PFSK-1 (cell line): ENCODE measurements at regions not wholly inside any gene's neighbourhood (a gene's known extent, or its start where the extent isn't known, plus 50 kb on each side); places are given as distances from the start of the nearest gene placed in this dataset.

Experiments
- FOXP2 ChIP-seq: optimal IDR thresholded peaks from 2 replicates; pipeline ENCODE3; 2011; ENCODE audit warnings: borderline replicate concordance, control low read depth, inconsistent platforms; ENCODE audit not compliant: insufficient read depth; ENCODE audit errors: extremely low read length, extremely low read depth
- POLR2AphosphoS5 ChIP-seq: IDR thresholded peaks from 2 replicates; pipeline ENCODE4 v1.6.1; 2012; ENCODE audit warnings: low read depth, mild to moderate bottlenecking, control low read depth, low read length, moderate library complexity
- SIN3A ChIP-seq: IDR thresholded peaks from 2 replicates; pipeline ENCODE4 v1.6.1; 2012; ENCODE audit warnings: mild to moderate bottlenecking, low read length, moderate library complexity, borderline replicate concordance; ENCODE audit not compliant: insufficient read depth
- TAF1 ChIP-seq: IDR thresholded peaks from 2 replicates; pipeline ENCODE4 v1.6.1; 2012; ENCODE audit warnings: low read length, control low read depth, borderline replicate concordance; ENCODE audit not compliant: insufficient read depth
- TF ChIP-seq, protein P1 (sequence below), 2 experiments: IDR thresholded peaks; 2 replicates each; pipeline versions ENCODE4 v1.6.1 to v1.8.0; 2011 to 2012; ENCODE audit warnings: low read depth in 2 of 2, low read length in 2 of 2, control low read depth in 1 of 2, inconsistent platforms in 1 of 2, mild to moderate bottlenecking in 1 of 2, moderate library complexity in 1 of 2; ENCODE audit not compliant: insufficient read depth in 1 of 2

DNA sequence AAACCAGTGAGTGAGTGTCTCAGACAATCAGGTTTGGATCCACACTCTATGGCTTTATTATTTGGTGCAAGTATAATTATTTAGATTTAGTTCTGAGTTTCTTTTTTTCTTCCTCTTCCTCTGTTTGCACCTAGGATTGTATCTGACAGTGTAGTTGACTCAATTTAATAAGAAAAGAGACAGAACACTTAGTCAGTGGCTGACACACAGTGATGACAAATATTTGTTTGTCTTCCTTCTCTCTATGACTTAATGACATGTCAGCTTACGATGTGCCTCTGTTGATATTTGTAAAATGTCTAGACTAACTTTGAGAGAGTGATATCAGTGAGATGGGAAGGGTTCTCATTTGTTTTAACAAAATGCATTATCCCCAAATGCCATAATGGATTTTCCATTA lies 129.5 kb upstream of the SLC10A2 start:
- TF ChIP-seq POLR2AphosphoS5: no peak

DNA sequence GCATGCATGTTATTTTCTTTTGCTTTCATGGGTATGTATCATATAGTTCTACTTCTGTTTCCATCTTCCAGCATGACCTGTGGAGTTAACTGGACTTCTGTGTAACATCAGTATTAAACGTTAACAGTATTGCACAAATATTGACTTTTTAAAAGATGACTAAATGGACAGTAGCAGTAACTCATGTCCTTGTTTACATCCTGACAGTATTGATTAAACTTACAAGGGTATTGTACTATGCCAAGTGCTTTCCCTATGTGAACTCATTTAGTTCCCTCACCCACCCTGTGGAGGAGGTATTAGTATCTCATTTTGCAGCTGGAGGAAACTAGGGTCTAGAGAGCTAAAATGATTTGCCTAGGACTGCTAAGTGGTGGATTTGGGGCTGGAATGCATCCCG lies 128.7 kb upstream of the SLC10A2 start:
- TF ChIP-seq SIN3A (no peak), FOXP2 (no peak)

DNA sequence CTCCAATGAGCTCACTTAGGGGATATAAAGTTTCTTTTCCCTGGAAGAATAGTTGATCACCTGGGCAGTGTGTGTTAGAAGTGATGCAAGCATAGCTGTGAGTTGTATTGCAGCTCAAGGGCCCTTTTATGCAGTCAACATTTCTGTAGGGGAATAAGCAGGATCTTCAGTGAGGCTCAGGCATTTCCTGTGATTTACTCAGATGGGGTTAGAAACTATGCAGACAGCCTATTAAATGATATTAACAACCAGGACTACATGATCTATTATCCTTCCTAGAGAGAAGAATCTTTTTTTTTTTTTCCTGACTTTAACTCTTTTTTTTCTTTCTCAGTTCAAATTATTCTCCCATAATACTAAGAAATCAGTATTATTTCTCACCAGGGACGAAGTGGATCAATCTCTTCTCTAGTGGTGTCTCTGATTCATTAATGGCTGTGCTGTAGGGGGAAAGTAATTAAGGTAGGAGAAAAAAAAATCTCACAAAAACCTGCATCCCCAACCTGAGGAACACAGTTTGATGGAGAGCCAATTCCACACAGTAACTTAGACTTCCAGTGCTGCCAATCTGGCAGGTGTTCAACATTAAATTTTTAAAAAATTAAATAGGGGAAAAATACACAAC lies 126.4 kb upstream of the SLC10A2 start:
- no peak for TF ChIP-seq POLR2AphosphoS5
- TF ChIP-seq TAF1: no peak
- no peak for TF ChIP-seq SIN3A
- TF ChIP-seq, protein P1, sequence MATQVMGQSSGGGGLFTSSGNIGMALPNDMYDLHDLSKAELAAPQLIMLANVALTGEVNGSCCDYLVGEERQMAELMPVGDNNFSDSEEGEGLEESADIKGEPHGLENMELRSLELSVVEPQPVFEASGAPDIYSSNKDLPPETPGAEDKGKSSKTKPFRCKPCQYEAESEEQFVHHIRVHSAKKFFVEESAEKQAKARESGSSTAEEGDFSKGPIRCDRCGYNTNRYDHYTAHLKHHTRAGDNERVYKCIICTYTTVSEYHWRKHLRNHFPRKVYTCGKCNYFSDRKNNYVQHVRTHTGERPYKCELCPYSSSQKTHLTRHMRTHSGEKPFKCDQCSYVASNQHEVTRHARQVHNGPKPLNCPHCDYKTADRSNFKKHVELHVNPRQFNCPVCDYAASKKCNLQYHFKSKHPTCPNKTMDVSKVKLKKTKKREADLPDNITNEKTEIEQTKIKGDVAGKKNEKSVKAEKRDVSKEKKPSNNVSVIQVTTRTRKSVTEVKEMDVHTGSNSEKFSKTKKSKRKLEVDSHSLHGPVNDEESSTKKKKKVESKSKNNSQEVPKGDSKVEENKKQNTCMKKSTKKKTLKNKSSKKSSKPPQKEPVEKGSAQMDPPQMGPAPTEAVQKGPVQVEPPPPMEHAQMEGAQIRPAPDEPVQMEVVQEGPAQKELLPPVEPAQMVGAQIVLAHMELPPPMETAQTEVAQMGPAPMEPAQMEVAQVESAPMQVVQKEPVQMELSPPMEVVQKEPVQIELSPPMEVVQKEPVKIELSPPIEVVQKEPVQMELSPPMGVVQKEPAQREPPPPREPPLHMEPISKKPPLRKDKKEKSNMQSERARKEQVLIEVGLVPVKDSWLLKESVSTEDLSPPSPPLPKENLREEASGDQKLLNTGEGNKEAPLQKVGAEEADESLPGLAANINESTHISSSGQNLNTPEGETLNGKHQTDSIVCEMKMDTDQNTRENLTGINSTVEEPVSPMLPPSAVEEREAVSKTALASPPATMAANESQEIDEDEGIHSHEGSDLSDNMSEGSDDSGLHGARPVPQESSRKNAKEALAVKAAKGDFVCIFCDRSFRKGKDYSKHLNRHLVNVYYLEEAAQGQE (IDR thresholded peaks at IDR 0.05; ENCODE audit: insufficient read depth in 1 of 2, low read depth in 2 of 2, low read length in 2 of 2): no peak
- no peak for TF ChIP-seq FOXP2

DNA sequence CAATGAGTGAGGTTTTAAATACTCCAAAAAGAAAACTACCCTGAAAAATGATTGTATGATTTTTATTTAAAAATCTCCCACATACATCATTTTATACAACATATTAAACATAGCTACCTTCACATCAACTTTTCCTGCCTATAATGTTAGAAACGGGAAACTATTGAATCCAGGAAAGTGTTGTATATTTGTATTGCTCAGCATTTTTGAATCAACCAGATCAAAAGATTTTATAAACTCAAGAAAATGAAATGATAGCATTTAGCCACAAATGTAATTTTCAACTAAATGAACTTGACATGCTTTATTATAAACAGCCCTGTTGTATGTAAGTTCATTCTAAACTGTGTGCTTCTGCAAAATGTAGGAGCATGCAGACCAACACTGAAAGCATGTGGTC lies 124.6 kb upstream of the SLC10A2 start:
- no peak for TF ChIP-seq FOXP2

DNA sequence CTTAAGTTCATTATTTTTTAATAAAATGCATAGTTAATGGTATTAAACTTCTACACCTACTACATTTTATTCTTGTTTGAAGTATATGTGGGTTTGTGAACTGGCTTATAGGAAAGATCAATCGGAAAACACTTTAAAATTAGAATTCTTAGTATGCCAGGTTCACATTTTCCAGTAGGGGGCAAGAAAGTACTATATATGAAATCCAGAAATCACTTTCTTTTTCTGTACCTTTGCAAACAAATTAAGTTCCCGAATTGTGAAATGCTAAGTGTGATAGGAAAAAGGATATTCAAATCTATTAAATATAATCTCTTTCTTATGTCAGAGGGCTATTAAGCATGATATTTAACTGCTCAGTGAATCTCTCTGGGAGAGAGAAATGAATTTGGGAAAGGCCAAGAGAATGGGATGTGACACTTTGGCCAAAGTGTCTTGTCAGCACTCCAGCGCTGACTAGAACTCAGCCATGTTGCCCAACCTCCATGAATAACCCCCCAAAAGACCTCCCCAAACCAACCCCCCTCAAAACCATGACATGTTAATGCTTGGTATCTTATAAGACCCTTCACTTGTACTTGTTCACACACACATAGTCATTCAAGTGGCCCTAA lies 122.6 kb upstream of the SLC10A2 start:
- TF ChIP-seq, protein P1 (IDR thresholded peaks at IDR 0.05; ENCODE audit: insufficient read depth in 1 of 2, low read depth in 2 of 2, low read length in 2 of 2): no peak
- TF ChIP-seq FOXP2 (no peak), TAF1 (no peak), POLR2AphosphoS5 (no peak), SIN3A (no peak)

DNA sequence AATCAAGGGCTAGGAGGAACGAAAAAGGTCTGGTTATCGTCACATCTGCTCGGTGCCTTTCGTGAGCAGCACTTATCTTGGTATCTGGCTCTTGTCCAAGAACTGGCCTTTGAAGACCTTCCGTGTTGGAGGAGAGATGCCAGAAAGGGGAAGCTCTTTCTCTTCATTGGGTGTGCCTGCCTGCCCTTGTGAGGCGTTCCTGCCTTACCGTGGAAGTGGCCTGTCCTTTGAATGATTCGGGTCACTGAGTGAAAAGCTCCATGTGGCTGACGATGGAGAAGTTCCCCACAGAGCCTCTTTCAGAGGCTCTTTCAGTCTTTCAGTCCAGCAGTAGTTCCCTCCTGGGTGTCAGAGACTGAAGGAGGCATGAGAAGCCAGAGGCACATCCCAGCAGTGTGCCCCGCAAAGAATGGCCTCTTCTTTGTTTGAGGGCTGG lies 121.5 kb upstream of the SLC10A2 start:
- TF ChIP-seq POLR2AphosphoS5: no peak
- TF ChIP-seq SIN3A: no peak
- TF ChIP-seq TAF1: no peak
- TF ChIP-seq, protein P1 (IDR thresholded peaks at IDR 0.05; ENCODE audit: insufficient read depth in 1 of 2, low read depth in 2 of 2, low read length in 2 of 2): no peak
- TF ChIP-seq FOXP2: no peak

DNA sequence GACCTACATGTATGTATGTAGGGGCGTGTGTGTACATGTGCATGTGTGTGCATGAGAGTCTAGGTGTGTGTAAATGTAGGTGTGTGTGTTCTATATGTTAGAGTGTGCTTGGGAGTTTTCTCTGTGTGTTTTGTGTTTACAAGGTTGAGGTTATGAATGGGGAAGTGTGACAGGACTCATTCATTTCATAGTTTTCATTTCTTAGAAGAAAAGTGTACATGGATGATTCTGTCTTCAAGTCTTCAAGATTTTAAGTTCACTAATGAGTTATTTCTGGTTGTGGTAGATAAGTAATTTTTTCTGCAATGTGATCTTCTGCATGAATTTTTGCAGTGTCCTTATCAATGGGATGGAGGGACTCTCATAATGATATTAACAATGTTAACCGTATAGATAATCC lies 118.2 kb upstream of the SLC10A2 start:
- TF ChIP-seq FOXP2 (no peak), POLR2AphosphoS5 (no peak), SIN3A (no peak), TAF1 (no peak)
- TF ChIP-seq, protein P1 (IDR thresholded peaks at IDR 0.05; ENCODE audit: insufficient read depth in 1 of 2, low read depth in 2 of 2, low read length in 2 of 2): no peak
